ENCODE measurements at regions not wholly inside any gene's neighbourhood (a gene's known extent, or its start where the extent isn't known, plus 50 kb on each side); places are given as distances from the start of the nearest gene placed in this dataset.

- Histone ChIP-seq H3K9me3 (replicated peaks; ENCODE audit: insufficient read depth, low read length) (no peaks in the 10 kb centered on the region), H3K4me2 (ENCODE audit: low read depth, low read length) (no peak overlapping the region), H3K27me3 (replicated peaks; ENCODE audit: insufficient read depth, low read length) (no peaks in the 10 kb centered on the region), H2AFZ (ENCODE audit: low read length) (no peak overlapping the region), H3K9ac (ENCODE audit: low read length) (no peak overlapping the region), H3F3A (ENCODE audit: insufficient read depth, low read length) (no peaks in the 10 kb centered on the region), H3K27ac (ENCODE audit: low read length) (no peak overlapping the region), H4K20me1 (ENCODE audit: insufficient read depth, low read length) (no peaks in the 10 kb centered on the region), H3K4me3 (ENCODE audit: low read length) (no peak overlapping the region), H3K9me2 (replicated peaks; ENCODE audit: insufficient read depth, low read length) (no peaks in the 10 kb centered on the region), H3K79me2 (ENCODE audit: low read length) (no peaks in the 10 kb centered on the region), H3K4me1 (ENCODE audit: low read length) (no peaks in the 10 kb centered on the region), H3K36me3 (replicated peaks; ENCODE audit: insufficient read depth, low read length) (no peaks in the 10 kb centered on the region)
- TF ChIP-seq EZH2phosphoT487 (IDR thresholded peaks at IDR 0.05; ENCODE audit: low read length) (no peak), EZH2 (optimal IDR thresholded peaks at IDR 0.05; ENCODE audit: low read depth, low read length) (no peak)
- TF ChIP-seq, protein P1, sequence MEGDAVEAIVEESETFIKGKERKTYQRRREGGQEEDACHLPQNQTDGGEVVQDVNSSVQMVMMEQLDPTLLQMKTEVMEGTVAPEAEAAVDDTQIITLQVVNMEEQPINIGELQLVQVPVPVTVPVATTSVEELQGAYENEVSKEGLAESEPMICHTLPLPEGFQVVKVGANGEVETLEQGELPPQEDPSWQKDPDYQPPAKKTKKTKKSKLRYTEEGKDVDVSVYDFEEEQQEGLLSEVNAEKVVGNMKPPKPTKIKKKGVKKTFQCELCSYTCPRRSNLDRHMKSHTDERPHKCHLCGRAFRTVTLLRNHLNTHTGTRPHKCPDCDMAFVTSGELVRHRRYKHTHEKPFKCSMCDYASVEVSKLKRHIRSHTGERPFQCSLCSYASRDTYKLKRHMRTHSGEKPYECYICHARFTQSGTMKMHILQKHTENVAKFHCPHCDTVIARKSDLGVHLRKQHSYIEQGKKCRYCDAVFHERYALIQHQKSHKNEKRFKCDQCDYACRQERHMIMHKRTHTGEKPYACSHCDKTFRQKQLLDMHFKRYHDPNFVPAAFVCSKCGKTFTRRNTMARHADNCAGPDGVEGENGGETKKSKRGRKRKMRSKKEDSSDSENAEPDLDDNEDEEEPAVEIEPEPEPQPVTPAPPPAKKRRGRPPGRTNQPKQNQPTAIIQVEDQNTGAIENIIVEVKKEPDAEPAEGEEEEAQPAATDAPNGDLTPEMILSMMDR (IDR thresholded peaks at IDR 0.05; ENCODE audit: low read length), result no peak
- no peak for DNase-seq
Observed at GRCh38 chr2:152825834-152826233, 107.4 kb downstream of the ARL6IP6 start.

- Histone ChIP-seq H3K27ac (ENCODE audit: low read length) (no peak overlapping the region), H2AFZ (ENCODE audit: low read length) (no peak overlapping the region), H3K4me2 (ENCODE audit: low read depth, low read length) (no peak overlapping the region), H3K9me2 (replicated peaks; ENCODE audit: insufficient read depth, low read length) (no peaks in the 10 kb centered on the region), H4K20me1 (ENCODE audit: insufficient read depth, low read length) (no peaks in the 10 kb centered on the region), H3K27me3 (replicated peaks; ENCODE audit: insufficient read depth, low read length) (no peaks in the 10 kb centered on the region), H3K4me1 (ENCODE audit: low read length) (no peaks in the 10 kb centered on the region), H3K9ac (ENCODE audit: low read length) (no peak overlapping the region), H3K9me3 (replicated peaks; ENCODE audit: insufficient read depth, low read length) (no peaks in the 10 kb centered on the region), H3K4me3 (ENCODE audit: low read length) (no peak overlapping the region), H3K36me3 (replicated peaks; ENCODE audit: insufficient read depth, low read length) (no peaks in the 10 kb centered on the region), H3F3A (ENCODE audit: insufficient read depth, low read length) (no peaks in the 10 kb centered on the region), H3K79me2 (ENCODE audit: low read length) (no peaks in the 10 kb centered on the region)
- no peak for DNase-seq
- TF ChIP-seq, protein P1 (IDR thresholded peaks at IDR 0.05; ENCODE audit: low read length), result no peak
- TF ChIP-seq EZH2 (optimal IDR thresholded peaks at IDR 0.05; ENCODE audit: low read depth, low read length), result no peak
- no peak for TF ChIP-seq EZH2phosphoT487 (IDR thresholded peaks at IDR 0.05; ENCODE audit: low read length)
Observed at GRCh38 chr2:152823905-152824304, 105.5 kb downstream of the ARL6IP6 start.

GRCh38 chr2:152822676-152823075 lies 104.3 kb downstream of the ARL6IP6 start:
- H3K4me1 ChIP-seq (ENCODE audit: low read length), result no peaks in the 10 kb centered on the region
- H3K4me3 ChIP-seq (ENCODE audit: low read length), result no peak overlapping the region
- no peaks in the 10 kb centered on the region for H3K27me3 ChIP-seq (replicated peaks; ENCODE audit: insufficient read depth, low read length)
- H3K4me2 ChIP-seq (ENCODE audit: low read depth, low read length), result no peak overlapping the region
- H3K36me3 ChIP-seq (replicated peaks; ENCODE audit: insufficient read depth, low read length), result no peaks in the 10 kb centered on the region
- H3K79me2 ChIP-seq (ENCODE audit: low read length), result no peaks in the 10 kb centered on the region
- H3K9ac ChIP-seq (ENCODE audit: low read length), result no peak overlapping the region
- H4K20me1 ChIP-seq (ENCODE audit: insufficient read depth, low read length), result no peaks in the 10 kb centered on the region
- H2AFZ ChIP-seq (ENCODE audit: low read length), result no peak overlapping the region
- no peaks in the 10 kb centered on the region for H3K9me2 ChIP-seq (replicated peaks; ENCODE audit: insufficient read depth, low read length)
- DNase-seq, result no peak
- no peak overlapping the region for H3K27ac ChIP-seq (ENCODE audit: low read length)
- H3F3A ChIP-seq (ENCODE audit: insufficient read depth, low read length), result no peaks in the 10 kb centered on the region
- TF ChIP-seq EZH2phosphoT487 (IDR thresholded peaks at IDR 0.05; ENCODE audit: low read length), result no peak
- no peak for TF ChIP-seq EZH2 (optimal IDR thresholded peaks at IDR 0.05; ENCODE audit: low read depth, low read length)
- TF ChIP-seq, protein P1 (IDR thresholded peaks at IDR 0.05; ENCODE audit: low read length), result no peak
- H3K9me3 ChIP-seq (replicated peaks; ENCODE audit: insufficient read depth, low read length), result no peaks in the 10 kb centered on the region

Data from MM.1S (cell line).